Activated CD8-positive, alpha-beta memory T cell treated with anti-CD3 and anti-CD28 coated beads, Interleukin-2, amount 50 U/mL, for 24 hours (primary cell): ENCODE measurements at regions not wholly inside any gene's neighbourhood (a gene's known extent, or its start where the extent isn't known, plus 50 kb on each side); places are given as distances from the start of the nearest gene placed in this dataset.

Source experiments
- DNase-seq: peaks from one replicate; pipeline ENCODE4 v3.0.0-alpha.2; 2020; ENCODE audit errors: extremely low read depth

DNA sequence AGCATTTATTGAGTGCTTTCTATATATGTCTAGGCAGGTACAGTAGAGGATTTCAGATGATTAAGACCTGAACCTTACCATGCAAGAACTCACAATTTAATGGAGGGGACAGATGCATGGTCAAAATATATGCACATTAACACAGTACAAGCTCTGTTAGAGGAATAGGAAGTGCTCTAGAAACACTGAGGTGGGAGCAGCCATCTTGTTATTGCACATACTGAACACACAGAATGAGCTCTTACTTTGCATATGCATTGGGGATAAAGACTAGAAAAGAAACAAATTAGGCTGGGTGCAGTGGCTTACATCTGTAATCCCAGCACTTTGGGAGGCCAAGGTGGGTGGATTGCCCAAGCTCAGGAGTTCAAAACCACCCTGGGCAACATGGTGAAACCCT is 438.3 kb downstream of the UTRN start:
- no peak for DNase-seq

DNA sequence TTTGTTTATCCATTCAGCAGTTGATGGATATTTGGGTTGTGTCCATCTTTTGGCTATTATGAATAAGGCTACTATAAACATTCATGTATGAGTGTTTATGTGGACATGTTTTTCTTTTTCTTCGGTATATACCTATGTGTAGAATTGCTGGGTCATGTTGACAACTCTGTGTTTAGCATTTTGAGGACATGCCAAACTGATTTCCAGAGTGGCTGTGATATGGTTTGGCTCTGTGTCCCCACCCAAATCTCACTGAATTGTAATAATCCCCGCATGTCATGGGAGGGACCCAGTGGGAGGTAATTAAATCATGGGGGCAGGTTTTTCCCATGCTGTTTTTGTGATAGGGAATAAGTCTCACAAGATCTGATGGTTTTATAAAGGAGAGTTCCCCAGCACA is 439.7 kb downstream of the UTRN start:
- DNase-seq: no peak

DNA sequence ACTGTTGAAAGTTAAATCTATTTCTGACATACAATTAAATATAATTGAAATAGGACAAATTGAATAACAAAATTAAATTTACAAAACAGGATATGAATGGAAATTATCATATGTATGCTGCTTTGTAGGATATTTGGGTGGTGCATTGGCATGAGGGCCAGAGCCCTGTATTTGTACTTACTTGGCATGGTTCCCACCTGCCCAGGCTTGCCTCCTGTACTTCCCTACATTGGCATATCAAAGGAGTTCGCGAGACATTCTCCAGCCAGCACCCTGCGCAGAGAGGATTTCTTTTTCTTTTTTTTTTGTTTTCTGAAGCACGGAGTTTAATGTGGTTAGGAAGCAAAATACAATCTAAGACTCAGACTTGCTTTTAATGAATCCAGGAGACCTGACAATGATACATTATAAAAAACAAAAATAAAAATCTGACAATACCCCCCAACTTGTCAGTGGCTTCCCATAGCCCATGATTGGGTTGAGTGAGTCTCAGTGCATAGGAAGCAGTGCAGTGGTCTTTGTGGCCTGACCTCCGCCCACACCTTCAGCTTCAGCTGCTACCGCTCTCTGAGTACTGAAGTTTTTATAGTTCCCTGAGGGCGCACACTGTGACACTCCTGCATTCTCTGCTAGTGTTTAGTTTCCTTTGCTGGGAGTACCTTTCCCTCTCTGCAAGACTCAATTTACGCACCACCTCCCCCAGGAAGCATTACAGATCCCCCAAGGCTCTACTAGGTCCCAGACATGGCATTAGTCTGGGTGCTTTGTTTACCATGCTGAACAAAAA is 440.8 kb downstream of the UTRN start:
- DNase-seq: peak; percentile 2

DNA sequence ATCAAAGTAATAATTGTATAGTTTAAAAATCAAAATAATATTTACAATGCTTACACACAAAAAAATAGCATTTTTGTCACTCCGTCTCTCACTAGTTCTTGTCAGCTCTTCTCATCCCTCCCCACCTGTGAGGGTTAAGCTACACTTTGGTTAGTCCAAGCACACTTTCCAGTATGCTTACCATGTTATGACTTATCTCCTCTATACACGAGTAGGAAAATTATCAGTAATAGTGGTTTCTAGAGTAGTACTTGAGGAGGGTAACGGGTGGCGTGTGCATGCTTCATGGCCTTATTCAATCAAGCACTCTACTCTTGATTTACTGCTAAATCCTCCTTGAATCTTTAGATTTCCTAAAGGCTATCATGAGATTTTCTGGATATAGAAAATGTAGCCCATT is 443.7 kb downstream of the UTRN start:
- no peak for DNase-seq

DNA sequence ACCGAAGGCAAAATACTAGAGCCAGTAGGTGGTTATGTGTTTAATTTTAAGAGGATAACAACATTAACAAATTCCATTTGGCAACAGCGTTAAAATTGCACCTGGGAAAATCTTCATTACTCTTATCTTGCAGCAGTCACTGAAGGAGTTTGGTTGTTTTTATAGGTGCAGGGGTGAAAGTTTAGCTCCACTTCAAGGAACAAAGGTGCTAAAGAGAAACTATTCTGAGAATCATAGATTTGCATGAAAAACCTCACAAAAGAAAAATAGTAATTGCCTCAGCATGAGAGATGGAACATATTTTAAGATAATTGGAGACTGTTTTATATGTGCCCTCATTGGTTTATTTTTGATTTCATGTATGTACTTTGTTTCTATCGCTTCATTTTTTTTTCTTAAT is 444.4 kb downstream of the UTRN start:
- no peak for DNase-seq

DNA sequence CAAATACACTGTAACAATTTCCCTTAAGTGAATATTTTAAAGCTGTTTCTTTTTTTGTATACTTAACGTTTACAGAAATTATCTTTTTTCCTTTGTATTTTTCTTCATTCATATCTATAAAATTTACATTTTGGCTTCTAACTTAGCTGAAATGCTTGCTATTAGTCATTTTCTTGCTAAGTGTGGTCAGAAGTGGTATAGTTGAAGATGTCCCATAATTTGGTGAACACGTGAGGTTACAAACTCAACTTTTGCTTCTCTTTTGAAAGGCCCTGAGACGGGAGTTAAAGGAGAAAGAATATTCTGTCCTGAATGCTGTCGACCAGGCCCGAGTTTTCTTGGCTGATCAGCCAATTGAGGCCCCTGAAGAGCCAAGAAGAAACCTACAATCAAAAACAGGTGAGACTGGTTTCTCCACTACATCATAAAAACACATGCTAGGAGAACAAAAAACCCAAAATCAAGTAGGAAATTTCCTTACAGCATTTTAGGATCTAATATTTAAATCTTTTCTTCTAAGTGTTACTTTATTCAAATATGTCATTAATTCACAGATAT is 445.0 kb downstream of the UTRN start:
- DNase-seq: no peak

DNA sequence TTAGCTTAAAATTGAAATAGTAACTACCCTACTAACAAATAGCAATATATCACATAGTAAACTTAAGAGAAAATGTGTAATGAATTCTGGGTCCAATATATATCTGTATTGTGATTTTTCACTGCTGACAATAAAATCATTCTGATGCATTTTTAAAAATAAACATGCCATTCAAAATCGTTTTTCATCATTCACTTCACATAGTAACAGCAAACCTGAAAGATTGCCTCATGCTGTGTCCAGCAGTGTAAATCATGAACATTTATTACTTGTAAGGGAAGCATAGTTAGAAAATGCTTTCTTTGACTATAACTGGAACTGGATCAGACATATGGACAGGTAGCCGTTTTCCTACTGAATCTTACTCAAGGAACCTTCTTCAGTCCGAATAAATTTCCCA is 446.1 kb downstream of the UTRN start:
- DNase-seq: no peak

DNA sequence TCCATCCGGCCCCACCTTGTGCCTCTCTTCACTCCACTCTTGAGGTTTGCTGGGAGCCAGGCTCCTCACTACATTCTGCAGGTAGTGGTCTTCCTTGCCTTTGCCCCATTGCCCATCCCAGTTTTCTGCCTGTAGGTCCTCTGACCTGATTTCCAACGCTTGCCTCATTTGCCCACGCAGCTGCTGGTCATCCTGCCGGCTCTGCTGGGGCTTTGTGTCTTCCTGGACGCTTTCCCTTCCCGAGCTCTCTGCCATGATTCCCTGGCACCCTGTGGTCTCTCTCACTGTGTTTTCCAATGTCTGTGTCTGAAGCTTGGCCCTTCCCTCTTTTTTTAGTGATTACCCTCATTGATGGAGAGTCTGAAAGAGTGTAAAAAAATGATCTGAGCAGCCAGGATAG is 451.6 kb downstream of the UTRN start:
- no peak for DNase-seq

DNA sequence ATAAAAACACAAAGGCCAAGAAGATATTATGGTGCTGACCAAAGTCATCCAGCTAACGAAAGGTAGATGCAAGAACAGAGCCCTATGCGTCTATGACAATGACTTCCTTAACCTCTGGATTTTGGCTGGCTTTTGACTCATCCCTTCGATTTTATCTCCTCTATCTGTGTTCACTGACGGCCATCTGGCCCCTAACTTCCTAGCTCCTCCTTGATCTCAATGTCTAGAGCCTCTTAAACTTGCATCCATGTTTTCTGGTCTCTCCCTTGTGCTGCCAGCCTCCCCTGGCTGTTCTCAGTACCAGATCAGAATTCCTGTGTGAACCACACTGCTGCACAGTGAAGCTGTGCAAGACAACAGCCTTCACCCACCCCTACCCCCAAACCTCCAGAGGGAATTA is 452.9 kb downstream of the UTRN start:
- DNase-seq: no peak

DNA sequence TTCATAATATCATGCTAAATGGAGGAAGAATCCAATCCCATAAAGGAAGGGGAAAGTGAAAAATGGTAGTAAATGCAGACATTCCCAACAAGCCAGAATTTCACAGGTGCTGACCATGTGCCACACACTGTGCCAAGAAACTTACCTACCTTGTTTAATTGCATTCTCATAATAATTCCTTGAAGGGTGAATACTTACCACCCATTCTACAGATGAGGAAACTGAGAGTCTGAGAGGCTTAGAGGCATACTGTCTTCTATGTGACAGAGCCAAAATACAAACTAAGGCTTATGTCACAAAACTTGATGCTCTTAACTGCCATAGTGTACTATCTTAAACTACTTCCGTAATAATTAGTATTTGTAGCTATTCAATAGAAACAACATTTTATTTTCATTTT is 454.7 kb downstream of the UTRN start:
- no peak for DNase-seq

DNA sequence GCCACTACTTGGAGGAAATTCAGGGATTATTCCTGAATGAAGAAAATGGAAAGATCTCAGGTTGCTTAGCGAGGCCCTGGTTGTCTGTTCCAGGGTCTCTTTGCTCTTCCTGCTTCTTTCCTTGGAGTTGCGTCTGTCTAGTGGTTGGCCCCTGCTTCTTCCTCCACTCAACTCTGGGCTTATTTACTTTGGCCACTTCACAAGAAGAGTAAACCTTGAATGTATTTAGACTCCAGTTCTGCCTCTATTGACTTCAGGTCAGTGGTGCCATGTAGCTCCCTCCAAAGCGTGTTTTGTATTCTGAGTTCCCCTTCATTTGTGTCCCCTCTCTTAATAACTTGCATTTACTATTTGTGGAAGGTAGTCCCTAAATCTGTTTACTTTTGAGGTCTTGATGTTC is 456.5 kb downstream of the UTRN start:
- no peak for DNase-seq

DNA sequence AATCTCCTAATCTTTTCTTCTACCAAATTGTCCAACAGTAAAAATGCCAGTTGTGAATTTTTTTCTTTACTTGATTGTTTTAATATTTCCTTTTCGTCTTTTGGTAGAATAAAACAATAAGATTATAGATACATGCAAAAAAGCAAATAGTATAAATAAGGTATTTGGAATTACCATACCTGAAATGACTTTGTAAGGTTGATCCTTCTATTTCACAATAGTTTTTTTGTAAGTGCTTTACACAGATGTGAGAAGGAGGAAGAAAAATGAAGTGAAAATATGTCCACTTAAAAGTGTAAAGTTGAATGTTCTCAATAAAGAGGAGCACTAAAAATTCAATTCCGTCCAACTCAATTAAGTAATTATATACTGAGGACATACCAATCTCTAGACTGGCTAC is 457.6 kb downstream of the UTRN start:
- DNase-seq: no peak

DNA sequence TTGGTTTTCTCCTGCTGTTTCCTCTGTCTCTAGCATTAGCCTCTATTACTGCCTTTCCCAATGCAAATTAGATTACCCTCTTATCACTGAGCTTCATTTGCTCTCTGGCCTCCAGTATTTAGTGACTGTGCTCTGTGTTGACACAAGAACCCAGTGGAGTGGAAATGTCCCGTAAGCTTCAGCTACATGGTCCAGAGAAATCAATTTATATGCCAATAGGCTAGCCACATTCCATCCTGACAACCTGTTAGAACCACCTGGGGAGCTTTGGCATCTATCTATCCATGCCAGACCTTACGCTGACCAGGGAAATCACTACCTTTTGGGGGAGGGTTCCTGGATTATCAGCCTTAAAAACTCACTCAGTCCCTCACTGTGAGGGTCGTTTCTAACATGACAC is 459.6 kb downstream of the UTRN start:
- DNase-seq: no peak

DNA sequence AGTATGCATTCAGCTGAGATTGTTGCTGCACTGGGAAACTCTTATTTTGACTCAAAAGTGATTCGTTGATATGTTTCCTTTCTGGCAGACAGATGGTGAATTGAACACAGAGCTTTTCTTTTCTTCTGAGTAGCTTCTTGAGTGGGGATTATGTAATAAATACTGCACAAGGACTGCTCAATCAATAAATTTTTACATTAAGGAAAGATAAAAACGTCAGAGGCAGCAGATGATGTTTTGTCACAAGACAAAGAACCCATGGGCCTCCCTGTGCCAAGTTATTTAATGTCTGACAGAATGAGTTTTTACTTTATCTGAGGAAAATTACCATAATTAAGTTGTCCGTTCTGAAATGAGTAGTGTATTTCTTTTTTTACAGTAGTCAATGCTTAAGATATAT is 460.3 kb downstream of the UTRN start:
- no peak for DNase-seq

DNA sequence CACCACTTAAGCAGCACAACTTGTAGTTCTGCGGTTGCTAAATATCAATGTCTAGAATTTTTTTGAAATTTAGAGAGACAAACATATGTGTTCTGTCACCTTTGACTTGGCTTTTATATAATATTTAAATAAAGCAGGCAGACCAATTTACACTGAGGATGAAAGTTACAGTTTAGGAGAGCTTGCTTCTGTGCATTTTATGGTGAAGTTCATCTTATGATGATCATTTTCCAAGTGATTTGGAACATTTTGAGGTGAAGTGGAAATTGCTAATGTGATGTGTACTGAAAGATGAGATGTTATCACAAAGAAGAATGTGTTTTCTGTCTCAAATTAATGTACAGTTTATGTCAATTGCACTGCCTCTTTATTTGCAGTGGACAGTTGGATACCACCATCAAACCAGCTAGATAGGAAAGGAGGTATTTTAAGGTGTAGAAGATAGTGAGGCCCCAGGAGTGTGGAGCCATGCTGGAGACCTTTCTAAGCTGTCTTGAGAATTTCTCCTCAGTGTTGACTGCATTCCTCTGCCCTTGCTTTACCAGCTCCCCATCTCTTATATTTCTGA is 461.9 kb downstream of the UTRN start:
- DNase-seq: no peak

DNA sequence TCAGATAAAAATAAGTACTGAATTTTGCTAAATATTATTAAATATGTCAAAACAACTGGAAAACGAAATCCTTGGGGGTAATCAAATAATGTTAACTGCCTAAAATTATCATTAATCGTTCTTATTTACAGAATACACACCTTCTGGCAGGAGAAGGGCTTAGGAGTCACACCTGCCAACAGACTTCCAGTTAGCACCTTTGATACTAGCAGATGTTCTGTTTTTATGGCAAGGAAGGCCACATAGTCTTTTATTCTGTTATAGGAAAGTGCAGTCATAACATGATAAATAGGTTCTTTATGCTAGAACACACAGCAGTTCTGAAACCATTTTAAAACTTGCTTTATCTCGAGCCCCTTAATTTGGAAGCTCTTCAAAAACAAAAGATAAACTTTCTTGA is 464.1 kb downstream of the UTRN start:
- DNase-seq: no peak

DNA sequence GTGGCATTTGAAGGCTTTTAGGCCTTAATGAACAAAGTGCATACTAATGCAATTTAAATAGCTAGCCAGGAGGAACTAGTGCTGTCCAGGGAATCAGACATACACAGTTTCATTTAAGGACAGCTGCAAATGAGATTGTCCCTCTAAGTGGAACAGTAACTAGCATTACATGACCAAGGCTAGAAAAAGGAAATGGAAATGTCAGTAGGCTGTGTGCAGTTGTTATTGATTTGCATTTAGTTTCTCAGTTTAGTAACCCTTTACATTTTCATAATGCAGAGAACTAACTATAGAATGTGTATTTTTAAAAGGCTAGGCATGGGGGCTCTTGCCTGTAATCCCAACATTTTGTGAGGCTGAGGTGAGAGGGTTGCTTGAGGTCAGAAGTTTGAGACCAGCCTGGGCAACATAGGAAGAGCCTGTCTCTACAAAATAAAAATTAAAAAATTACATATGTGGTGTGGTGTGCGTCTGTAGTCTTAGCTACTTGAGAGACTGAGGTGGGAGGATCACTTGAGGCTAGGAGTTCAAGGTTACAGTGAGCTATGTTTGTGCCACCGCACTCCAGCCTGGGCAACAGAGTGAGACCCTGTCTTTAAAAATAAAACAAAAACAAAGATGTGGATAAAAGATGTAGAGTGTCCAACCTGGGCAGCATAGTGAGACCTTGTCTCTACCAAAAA is 468.0 kb downstream of the UTRN start:
- DNase-seq: no peak

DNA sequence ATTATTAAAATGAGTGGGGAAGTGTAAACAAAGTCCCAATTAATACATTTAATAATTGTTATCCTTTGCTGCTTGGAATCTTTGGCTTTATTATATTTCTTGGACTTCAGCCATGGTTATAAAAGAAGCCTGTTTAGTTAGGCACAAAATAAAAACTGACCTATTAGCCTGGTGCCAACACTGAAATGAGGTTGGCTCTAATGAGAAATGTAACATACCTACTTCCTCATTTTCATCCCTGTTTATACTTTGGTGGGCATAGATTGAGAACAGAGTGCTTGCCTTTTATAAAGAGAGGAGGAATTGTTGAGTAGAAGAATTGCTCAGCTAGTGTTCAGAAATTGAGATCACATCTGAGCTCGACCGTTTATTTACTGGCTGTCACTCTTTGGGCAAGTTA is 471.3 kb downstream of the UTRN start:
- DNase-seq: no peak

DNA sequence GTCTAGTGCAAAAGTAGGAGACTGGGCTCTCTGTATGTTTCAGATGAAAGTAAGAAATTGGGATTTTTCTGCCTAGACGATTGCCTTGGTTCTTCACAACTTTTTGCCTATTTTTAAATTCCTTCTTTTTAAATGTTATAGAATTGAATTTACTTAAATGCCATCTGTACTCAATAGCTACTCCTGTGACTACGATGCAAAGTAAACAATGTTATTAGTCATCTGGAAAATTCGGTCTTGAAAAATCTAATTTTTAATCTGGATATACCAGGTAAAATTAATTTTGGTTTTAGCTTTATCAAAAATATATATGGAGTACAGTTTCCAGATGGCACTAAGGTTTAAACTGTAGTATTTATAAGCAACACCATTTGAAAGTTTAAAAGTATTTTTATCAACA is 472.2 kb downstream of the UTRN start:
- no peak for DNase-seq

DNA sequence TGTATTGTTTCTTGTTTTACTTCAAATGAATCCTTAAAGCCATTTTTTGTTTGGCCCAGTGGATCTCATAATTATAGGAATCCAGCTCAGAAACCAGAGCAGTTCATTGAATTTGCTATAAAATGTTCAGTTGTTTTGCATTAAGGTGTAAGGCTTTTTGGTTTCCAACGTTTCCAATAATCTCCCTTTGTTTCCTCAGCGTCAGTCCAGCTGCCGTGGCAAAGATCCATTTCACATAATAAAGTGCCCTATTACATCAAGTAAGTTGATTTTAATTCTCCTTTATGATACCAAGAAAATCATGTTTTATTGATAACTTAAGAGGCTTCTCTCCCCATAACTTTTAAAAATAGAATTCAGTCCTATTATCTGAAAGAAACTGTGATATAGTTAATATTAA is 472.6 kb downstream of the UTRN start:
- DNase-seq: no peak

DNA sequence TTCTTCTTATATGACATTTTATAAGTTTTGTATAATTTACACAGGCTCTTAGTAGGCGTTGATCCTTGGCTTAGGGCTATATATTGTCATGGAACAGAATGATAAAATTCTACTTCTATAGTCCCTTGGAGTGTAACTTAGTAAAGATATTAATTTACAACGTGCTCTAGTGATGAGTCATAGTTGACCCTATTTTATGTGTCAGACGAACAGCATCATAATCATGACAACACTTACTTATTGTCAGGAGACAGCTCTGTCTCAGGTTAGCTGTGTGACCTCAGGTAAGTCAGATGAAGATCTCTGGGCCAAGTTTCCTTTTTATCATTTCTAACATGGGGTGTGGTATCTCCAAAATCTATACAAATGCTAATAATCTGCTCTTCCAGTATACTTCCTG is 473.5 kb downstream of the UTRN start:
- no peak for DNase-seq

DNA sequence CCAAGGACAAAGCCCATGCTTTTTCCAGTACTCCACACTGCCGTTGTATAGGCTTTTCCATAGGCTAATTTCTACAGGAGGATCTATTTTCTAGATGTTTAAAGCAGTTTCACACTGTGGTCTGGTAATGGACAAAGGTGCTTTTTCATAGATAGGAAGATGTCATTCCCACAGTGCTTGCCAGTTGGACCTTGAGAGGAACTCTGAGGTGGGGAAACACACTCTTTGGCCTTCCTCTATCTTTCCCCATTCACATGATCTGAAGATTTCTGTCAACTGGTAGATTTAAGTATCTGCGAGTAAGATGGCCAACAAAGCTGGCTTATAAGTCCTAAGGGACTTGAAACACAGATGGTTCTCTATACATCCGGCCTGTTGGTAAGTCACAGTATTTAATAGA is 477.3 kb downstream of the UTRN start:
- DNase-seq: no peak

DNA sequence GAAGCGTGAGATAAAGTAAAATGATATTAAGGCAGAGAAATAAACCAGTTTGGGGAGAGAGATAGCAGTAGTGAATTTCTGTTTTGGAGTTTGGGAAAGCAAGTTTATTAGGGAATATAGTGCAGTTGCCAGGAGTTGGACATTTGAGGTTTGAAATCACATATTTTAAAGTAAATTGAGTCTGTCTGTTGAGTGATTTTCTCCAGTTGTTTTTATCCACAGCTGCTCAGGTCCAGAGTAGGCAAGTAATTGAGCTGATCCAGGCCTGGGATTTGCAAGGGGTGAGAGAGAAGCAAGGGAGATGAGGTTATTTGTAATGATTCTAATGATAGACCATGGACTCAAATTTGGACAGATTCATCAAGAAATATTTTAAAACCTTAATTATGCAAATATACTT is 481.9 kb downstream of the UTRN start:
- no peak for DNase-seq
